HG03060 (cell line): ENCODE measurements at regions not wholly inside any gene's neighbourhood (a gene's known extent, or its start where the extent isn't known, plus 50 kb on each side); places are given as distances from the start of the nearest gene placed in this dataset.

ENCODE experiments used
- ATAC-seq: cut with Tn5 transposase; IDR thresholded peaks from one replicate; pipeline ENCODE4 v1.9.1; 2021; ENCODE audit warnings: low read depth, moderate number of reproducible peaks; ENCODE audit not compliant: unreplicated experiment

DNA sequence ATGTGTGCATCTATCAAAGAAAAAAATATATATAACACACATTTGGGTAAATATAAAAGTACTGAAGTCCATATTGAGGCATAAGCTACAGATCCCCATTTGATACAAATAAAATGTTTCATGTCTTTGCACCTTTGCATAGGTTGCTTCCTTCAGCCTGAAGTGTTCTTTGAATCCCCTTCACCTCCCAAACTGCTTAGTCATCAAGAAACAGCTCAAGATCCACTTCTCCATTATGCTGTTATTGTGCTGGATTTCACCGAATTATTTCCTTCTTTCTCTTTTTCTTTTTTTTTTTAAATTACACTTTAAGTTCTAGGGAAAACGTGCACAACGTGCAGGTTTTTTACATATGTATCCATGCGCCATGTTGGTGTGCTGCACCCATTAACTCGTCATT, 419.1 kb downstream of the ENC1 start:
- ATAC-seq = no peak

DNA sequence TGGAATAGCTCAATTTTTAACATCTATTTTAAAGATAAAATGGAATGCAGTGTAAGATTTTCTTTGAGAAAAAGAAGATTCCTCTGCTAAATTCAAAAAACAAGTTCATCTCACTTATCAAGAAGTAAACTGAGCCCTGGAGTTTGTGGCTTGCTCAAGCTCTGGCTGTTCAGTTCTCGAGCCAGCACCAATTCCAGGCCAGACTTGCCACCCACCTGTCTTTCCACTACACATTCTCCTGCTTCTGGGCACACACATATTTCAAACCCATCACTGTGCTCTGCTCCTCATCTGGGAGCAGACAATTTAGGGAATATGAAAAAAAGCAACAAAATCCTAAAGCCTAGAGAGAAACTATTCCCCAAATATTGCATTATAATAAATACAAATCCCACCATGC, 424.5 kb downstream of the ENC1 start:
- ATAC-seq = no peak

DNA sequence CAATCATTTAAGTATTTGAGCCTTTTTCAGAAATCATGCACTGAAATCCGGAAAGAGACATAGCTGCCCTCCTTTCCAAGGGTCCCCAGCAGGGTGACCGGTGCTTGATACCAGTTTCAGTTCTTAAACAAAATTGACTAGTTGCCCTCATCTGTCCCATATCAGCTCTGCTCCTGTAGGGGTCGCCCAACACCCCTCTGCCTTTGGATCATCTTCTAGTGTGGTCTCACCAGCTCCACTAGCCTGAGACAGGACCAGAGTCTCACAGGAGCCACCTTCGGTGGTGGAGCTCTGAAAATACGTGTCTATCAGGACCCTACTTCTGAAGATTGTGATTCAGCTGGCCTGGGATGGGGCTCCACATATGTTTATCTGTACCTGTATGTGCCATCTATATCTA, 428.2 kb downstream of the ENC1 start:
- no peak for ATAC-seq

DNA sequence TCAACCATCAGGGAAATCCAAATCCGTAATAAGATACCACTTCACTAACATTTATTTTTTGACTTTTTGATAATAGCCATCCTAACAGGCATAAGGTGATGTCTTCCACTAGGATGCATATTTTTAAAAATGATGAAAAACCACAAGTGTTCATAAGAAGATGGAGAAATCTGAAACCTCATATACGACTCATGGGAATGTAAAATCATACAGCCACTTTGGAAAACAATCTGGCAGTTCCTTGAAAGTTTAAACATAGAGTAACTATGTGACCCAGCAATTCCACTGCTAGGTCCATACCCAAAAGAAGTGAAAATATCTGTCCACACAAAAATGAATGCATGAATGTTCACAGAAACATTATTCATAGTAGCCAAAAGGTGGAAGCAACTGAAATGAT, 431.0 kb downstream of the ENC1 start:
- no peak for ATAC-seq

DNA sequence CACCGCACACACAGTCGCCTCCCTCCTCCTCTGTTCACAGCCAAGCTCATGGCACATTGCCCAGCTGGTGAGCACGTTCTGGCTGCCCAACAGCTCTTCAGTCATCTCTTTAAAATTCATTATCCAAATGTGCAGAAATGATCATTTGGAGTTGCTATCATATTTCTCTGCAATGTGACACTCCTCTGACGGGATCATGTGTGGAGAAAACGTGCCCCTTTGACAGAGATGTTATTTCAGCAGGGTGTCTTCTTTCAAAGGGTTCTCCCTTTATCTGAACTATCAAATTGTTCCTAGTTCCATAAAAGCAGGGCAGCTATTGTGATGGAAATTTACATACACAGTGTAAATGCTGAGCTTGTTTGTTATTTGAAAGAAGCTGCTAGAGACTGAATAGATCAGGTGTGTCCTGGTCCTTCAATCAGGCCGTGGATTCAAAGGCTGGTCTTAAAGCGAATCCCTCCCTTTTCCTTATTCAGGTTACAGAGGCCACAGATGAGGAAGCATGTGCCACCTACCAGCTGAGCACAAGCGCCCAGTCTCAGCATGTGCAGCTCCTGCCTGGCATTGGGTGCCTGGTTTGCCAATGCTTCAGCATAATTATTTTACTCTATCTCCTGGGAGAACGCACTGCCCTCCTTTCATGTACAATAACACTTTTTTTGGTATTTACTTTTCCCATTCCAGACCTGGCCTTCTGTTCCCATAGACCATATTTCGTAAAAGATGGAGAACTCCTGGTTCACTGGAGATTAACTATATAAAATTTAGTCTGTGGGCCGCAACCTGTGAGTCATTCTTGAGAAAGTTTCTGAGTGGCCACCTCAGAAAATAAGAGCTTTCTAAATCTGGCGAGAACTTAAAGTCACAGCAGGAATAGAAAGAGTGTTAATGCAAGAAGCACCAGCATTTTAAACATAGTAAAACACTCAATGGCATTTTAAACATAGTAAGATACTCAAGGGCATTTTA, 433.7 kb downstream of the ENC1 start:
- no peak for ATAC-seq

DNA sequence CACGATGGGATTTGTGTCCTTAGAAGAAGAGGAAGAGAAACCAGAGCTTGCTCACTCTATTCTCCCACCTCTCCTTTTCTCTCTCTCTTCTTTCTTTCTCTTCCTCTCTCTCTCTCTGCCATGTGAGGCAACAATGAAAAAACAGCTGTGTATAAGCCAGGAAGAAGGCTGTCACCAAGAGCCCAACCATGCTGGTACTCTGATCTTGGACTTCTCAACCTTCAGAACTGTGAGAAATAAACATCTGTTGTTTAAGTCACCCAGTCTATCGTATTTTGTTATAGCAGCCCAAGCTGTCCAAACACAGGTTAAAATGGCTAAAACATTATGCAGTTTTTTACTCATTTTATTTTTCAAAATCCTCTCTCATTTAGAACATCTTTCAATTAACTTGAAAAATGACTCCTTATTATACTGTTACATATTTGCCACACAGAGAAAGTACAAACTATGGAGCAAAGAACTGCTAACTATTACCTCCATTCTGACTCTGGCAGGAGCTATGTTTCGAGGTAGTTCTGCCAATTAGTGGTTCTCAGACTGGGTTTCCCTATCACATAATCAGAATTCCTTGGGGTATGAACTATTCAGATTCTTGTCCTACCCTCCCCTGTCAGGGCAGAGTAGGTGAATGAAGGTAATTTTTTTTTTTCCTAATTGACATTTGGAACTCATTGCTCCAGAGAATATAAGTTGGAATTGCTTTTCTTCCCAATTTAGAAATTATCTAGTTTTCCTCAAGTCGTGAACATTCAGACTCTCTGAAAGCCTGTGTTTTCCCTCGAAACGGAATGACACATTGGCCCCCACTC, 434.6 kb downstream of the ENC1 start:
- no peak for ATAC-seq

DNA sequence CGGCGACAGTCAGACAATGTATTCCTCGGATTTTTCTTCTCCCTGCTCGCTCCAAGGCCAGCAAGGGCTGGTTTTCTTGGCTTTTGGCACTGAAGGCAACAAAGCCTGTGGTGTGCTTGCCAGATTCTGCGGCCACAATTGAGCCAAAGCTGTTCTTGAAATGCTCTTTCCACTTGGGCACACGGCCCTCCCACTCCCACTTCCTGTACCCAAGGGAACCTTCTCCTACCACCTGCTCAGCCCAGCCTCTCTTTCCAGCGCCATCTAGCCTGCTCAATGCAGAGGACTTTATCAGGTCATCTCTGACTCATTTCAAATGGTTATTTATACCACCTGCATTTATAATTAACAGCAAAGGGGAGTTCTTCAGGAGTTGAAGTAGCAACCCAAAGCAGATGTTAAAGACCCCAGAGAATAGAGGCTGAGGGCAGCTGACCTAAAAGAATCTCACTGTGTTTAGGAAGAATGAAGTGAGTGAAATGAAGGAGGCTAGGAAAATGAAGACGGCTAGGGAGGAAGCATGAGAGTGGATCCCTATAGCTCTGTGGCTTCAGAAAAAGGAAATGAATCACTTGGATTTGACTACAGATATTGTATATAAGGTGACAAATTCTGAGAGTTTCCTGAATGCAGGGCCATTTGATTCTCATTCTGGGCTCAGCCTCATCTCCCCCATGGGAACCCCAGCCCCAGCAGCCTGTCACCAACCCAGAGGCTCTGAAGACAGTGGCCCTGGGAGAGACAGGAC, 439.0 kb downstream of the ENC1 start:
- ATAC-seq = peak; percentile 55

DNA sequence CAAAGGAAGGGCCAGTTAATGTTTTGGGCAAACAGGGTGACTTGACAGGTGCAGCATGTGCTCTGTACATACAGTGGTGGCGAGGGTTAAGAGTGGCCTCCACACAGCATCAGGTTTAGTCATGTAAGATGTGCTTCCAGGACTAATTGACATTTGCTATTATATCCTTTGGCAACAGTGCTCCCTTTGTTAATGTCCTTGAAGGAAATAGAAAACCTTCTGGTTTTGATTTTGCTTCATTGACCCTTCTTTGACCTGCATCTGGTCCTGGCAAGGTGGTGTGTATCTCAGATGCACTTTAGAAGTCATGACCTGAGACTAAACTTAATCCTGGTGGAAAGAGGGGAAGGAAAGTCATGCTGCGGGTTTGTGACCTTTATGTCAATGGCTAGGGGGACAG, 440.0 kb downstream of the ENC1 start:
- ATAC-seq = no peak

DNA sequence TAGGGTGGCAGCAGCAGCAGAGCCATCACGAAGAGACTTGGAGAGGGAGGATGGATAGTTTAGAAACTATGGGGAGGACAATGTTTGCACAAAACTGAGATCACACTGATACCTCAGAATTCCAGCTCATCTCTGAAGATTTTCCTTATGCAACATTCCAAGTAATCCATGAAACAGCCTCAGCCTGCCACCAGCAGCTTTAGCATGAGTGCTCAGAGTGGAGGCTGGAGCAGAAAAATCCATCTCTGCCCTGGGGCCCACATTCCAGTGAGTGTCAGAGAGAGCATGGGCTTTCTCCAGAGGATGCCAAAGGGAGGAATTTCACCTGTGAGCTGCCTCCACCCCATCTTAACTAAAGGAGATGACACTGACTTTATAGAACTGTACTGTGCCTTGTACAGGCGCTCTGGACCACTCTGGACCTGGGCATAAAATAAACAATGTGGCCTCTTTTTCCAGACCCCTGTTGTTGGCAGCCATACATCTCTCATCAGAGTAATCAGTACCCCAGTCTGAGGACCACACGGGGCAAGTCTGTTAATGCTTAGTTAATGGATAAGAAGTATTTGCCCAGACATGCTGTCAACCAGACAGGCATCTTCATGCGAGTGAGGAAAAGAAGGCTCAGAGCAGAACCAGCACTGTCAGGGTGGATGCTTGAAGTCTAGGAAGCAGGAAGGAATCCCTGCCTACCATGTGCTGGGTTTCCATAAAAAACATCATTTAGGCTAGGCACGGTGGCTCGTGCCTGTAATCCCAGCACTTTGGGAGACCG, 440.9 kb downstream of the ENC1 start:
- ATAC-seq = no peak

DNA sequence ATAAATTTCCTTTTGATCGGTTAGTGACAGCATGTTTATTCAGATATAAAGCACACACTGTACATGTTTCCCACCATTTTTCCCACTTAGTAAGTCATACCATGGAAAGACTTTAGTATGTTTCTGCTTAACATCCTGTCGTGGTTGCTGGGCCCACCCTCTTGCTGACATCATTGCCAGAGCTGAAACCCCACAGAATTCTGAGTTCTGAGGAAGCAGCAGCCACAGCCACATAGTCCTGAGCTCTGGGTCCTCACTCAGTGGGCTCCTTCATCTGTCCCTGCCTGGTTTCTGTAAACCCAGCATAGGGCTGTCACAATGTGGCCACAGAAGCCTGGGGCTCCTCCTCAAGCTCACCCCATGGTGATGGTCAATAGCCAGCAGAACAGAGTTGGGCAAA, 441.5 kb downstream of the ENC1 start:
- ATAC-seq = no peak

DNA sequence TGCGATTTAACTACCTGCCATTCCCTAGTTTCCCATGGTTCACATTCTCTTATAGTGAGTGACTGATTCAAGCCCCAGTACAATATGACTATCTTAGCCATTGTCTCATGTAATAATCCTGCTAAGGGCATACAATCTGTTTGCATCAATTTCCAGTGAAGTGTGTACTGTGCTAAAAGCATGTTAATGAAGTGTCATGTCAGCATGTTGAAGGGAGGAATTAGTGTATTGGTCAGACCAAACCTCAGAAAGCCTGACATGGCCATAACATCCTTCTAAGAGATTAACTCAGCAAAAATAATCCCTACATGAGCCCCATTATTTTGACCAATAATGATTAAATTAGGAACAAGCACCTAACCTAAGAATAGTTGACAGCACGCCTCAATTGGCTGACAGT, 442.4 kb downstream of the ENC1 start:
- ATAC-seq = no peak

DNA sequence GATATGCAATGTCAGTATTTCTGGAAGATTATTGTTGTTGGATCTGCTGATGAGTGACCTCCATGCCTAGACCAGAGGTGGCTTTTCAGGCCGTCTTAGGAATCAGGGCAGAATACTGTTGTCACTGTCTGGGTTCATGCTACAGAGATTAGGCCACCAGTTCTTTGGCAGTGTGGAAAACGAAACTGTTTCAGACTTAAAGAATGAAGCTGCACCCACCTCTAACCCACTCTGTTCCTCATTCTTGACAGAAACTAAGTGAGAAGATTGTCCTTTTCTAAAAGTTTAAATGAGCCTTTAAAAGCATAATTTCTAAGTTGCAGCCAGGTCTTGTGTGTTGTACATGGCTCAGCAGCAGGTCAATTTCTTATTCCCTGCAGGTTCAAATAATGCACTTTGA, 444.3 kb downstream of the ENC1 start:
- peak; percentile 59 for ATAC-seq

DNA sequence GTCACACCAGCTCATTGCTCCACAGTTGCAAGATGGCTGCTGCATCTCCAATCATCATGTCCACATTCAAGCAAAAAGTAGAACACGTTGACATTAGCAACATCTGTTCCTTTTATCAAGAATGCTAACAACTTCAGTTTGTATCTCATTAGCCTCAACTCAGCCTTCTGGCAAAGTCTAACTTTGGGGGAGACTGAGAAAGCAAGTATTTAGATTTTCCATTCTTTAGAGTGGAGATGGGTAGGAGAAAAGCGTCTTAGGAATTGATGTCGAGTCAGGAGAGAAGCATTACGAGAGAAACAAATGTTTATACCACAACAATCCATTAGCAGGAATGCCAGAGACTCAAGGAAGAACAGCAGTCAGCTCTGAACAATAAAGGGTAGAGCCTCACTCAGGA, 446.3 kb downstream of the ENC1 start:
- ATAC-seq = no peak

DNA sequence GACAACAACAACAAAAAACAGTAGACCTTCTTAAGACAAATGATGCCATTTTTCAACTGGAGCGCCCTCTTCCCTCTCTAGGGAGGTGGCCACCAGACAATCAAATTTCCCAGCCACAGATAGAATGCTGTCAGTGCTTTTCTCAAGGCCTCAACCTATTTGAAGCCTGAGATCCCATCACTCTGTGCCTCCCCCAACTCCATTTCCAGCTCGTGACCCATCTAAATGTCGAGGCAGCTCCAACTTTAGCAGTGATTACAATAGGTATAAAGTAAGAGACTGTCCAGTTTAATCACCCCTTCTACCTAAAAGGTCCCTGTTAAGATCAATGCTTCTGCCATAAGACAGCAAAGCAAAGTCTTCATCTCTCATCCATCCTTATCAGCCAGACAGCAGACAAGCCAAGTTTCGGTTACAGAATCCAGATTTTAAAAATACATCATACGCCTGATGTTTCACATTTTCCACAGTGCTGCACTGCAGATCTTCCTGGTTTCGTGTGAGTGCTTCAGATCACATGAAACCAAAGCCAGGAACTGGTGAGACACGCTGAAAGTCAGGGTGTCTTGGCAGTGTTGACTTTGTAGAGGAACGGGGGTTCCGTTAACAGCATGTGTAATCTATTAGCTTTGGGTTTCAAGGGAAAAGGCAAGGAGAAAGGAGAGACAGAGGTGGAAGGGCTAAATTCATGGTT, 447.8 kb downstream of the ENC1 start:
- no peak for ATAC-seq

DNA sequence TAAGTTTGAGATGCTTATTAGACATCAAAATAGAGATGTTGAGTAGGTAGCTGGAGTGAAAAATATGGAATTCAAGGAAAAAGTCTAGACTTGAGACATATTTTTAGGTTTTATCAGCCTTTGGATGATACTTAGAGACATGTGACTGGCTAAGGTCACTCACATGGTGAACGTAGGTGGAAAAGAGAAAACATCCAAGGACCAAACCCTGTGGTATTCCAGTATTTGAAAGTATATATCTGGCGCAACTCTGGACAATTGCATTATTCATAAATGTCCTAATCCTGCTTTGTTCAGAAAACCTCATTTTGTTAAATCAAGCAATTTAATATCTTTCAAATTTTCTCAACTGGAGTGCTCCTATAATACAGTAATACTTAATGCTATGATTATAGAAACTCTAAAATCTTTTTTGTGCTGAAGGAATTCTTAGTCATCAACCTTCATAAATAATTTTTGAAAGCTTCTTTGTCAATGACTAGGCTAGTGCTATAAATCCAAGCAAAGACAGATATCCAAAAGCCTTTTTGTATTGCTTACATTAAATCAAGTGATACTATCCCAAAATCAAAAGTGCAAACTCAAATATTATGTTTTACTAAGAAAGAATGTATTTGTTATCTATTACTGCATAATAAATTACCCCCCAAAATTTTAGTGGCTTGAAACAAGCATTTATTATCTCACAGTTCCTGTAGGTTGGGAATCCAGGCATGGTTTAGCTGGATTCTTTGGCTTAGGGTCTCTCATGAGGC, 452.0 kb downstream of the ENC1 start:
- no peak for ATAC-seq

DNA sequence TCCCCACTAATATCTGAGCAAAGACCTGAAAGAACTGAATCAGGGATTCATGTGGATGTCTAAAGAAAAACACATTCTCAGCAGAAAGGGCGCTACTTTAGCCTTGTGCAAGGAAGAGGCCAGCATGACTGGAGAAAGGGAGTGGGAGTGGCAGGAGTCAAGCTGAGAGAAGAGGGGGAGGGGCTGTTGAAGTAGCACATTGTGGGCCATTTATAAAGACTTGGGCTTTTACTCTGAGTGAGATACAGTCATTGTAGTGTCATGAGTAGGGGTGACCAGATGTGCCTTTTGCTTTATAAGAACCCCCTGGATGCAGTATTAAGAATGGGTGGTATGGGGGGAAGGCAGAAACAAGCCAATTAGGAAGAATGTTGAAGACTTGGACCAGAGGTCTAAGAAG, 452.8 kb downstream of the ENC1 start:
- no peak for ATAC-seq

DNA sequence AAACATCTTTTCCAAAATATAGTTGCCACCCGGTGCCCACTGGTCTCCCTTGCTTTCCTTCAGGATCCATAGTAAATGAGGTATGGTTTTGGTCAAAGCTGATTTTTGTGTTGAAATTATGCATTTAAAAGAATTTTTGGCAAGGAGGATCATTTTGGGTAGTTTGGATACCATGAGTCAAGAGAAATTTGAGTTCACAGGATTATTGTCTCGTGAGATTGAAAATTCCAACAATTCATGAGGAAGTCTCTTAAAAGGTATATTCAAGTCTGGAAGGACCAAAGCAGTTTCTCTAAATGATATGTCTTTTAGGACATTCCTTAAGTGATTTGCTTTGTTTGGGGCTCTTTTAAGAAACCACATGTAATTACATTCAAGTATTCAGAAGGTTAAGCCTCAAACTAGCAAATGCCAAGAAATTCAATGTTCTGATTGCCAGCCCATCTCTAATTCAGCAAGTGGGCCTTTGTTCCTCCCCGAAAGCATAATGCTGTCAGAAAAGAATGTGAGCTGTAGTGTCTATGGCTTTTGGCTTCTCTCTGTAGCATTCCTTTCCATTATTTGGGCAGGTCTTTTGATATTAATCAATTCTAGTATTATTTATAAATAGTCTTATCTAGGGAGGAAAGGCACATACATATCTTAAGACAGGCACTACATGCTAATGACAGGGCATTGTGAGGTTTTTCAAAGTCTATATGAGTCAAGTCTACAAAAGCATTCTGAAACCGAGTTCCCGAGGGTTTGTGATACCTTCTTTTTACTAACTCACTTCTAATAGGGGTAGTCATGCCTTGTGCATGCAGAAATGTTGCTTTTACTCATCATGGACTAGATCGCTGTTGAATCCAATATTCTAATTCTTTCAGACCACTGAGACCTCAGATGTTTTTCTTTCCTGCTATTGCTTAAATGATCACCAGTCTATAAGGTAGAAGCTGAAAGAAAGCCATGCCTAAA, 453.9 kb downstream of the ENC1 start:
- no peak for ATAC-seq

DNA sequence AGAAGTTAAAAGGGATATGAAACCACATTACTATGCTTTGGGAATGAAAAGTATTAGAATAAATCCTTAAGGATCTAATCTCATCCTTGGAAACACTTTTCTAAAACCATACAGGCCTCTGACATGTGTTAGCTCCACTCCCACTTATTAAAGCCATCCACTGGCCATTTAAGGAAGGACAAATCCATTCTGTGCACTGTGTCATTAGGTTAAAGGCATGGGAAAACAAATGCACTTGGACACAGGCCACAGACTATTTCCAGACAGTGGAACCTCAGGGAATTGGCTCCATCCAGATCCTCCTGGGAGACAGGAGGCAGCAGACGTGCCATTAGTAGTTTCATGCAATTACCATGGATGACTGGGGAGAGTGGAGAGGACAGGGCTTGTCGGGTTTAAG, 454.9 kb downstream of the ENC1 start:
- no peak for ATAC-seq
